AG04449 (cell line): ENCODE measurements at regions not wholly inside any gene's neighbourhood (a gene's known extent, or its start where the extent isn't known, plus 50 kb on each side); places are given as distances from the start of the nearest gene placed in this dataset.

Source experiments
- CTCF ChIA-PET: fragments of 350-600 bp; formaldehyde crosslinking; extraction: SDS; loops from one replicate; lab custom pipeline; 2021; ENCODE audit warnings: antibody characterized with exemption; lab: Yijun Ruan, JAX
- POLR2A ChIA-PET: fragments of 400-600, 350-600 bp; formaldehyde crosslinking; extraction: SDS; loops from one replicate; lab custom pipeline; 2020; ENCODE audit warnings: antibody characterized with exemption, inconsistent platforms; lab: Yijun Ruan, JAX
- DNase-seq: peaks from one replicate; pipeline ENCODE4 v3.0.0-alpha.2; 2010; ENCODE audit warnings: low read depth, low spot score
- H3K4me3 ChIP-seq: 2 replicates; pipeline ENCODE4 v1.5.1; 2011; ENCODE audit warnings: low read depth, mild to moderate bottlenecking, control low read depth, low read length
- CTCF ChIP-seq: IDR thresholded peaks from one replicate; pipeline ENCODE4 v1.5.1; 2011; ENCODE audit warnings: mild to moderate bottlenecking, moderate library complexity, low read length, control low read depth, inconsistent platforms; ENCODE audit not compliant: insufficient read depth; ENCODE audit errors: missing control alignments

- ChIA-PET POLR2A (no interaction called here), CTCF (no interaction called here)
- no peak for DNase-seq
- H3K4me3 ChIP-seq, result no peak overlapping the region
- no peak for TF ChIP-seq CTCF
These were observed 267.5 kb downstream of the OGFRL1 start for GRCh38 chr6:71556141-71556540.

DNA sequence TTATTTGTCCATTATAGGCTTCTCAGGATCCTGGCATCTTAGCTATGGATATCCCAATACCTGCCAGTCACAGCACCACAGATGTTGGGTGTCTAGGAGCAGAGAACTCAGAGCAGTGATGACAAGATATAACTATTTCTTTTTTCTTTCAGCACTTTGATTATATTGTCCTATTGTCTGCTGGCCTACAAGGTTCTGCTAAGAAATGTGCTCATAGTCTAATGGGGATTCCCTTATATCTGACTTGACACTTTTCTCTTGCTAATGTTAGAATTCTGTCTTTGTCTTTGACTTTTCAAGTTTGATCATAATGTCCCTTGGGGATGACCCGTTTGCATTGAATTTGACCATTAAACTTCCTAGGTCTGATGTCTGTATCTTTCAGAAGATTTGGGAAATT lies 270.4 kb downstream of the OGFRL1 start:
- POLR2A ChIA-PET, result no interaction called here
- H3K4me3 ChIP-seq, result no peak overlapping the region
- CTCF ChIA-PET, result interaction anchor here (1.2 kb wide), 1 partner anchor 25 kb away, joined by 3 read pairs; no protein-coding TSS in a partner anchor
- DNase-seq, result no peak
- TF ChIP-seq CTCF, result no peak

DNA sequence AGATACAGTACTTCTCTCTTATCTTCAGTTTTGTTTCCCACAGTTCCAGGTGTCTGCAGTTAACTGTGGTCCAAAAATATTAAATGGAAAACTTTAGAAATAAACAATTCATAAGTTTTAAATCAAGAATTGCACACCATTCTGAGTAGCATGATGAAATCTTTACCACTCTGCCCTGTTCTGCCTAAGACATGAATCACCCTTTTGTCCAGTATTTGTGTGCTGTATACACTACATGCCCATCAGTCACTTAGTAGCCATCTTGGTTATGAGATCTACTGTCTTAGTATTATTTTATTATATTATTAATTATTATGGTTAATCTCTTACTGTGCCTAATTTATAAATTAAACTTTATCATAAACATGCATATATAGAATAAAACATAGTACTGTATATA lies 279.0 kb downstream of the OGFRL1 start:
- CTCF ChIA-PET, result no interaction called here
- DNase-seq, result no peak
- POLR2A ChIA-PET, result no interaction called here
- no peak overlapping the region for H3K4me3 ChIP-seq
- TF ChIP-seq CTCF, result no peak

- H3K4me3 ChIP-seq, result no peak overlapping the region
- no peak for DNase-seq
- CTCF ChIA-PET, result no interaction called here
- POLR2A ChIA-PET, result no interaction called here
- TF ChIP-seq CTCF, result no peak
These were observed 289.2 kb downstream of the OGFRL1 start for GRCh38 chr6:71577766-71578165.

GRCh38 chr6:71579902-71580301 lies 291.3 kb downstream of the OGFRL1 start:
- no peak overlapping the region for H3K4me3 ChIP-seq
- ChIA-PET CTCF (no interaction called here), POLR2A (no interaction called here)
- no peak for DNase-seq
- TF ChIP-seq CTCF, result no peak

- TF ChIP-seq CTCF, result no peak
- DNase-seq, result no peak
- H3K4me3 ChIP-seq, result no peak overlapping the region
- ChIA-PET CTCF (no interaction called here), POLR2A (no interaction called here)
These were observed 294.2 kb downstream of the OGFRL1 start for GRCh38 chr6:71582820-71583219.
